IMR-90 (cell line): ENCODE measurements at regions not wholly inside any gene's neighbourhood (a gene's known extent, or its start where the extent isn't known, plus 50 kb on each side); places are given as distances from the start of the nearest gene placed in this dataset.

Experiments
- ATAC-seq: fragments of 200-7000 bp; cut with Tn5 transposase; 2 replicates; pipeline ENCODE4 v1.9.1; 2020; ENCODE audit warnings: low read depth, mild to moderate bottlenecking, moderate library complexity
- BruUV-seq: library from RNA; stranded (reverse); fragments of 400-500 nt; replicated peaks from 2 replicates; lab custom pipeline; 2021; lab: Mats Ljungman, UMichigan
- CTCF ChIA-PET: fragments of 300-600 bp; formaldehyde crosslinking; extraction: SDS; loops from one replicate; lab custom pipeline; 2021; ENCODE audit warnings: antibody characterized with exemption; lab: Yijun Ruan, JAX
- POLR2A ChIA-PET: fragments of 300-600 bp; sonication (Branson Sonifier 250); formaldehyde crosslinking; loops from one replicate; lab custom pipeline; 2022; ENCODE audit warnings: antibody characterized with exemption; ENCODE audit not compliant: unreplicated experiment; lab: Charles Lee
- DNase-seq: peaks from one replicate; pipeline ENCODE4 v3.0.0; 2013
- H2AFZ ChIP-seq: replicated peaks from 2 replicates; pipeline ENCODE3; 2013; ENCODE audit warnings: low read length, mild to moderate bottlenecking; ENCODE audit not compliant: poor library complexity
- H2AK5ac ChIP-seq: 2 replicates; pipeline ENCODE4 v1.6.1; 2013; ENCODE audit warnings: low read depth, low read length, inconsistent platforms
- H2AK9ac ChIP-seq: replicated peaks from 2 replicates; pipeline ENCODE3; 2013; ENCODE audit warnings: mild to moderate bottlenecking, low read depth, low read length, moderate library complexity; ENCODE audit not compliant: poor library complexity
- H2BK120ac ChIP-seq: 2 replicates; pipeline ENCODE4 v1.6.1; 2013; ENCODE audit warnings: low read depth, low read length, inconsistent platforms
- H2BK15ac ChIP-seq: 3 replicates; pipeline ENCODE4 v1.6.1; 2013; ENCODE audit warnings: low read depth, low read length, inconsistent platforms
- H2BK20ac ChIP-seq: 2 replicates; pipeline ENCODE4 v1.6.1; 2013; ENCODE audit warnings: low read depth, mild to moderate bottlenecking, inconsistent platforms, low read length, moderate library complexity
- H2BK5ac ChIP-seq: 2 replicates; pipeline ENCODE4 v1.6.1; 2013; ENCODE audit warnings: mild to moderate bottlenecking, low read depth, low read length, inconsistent platforms; ENCODE audit not compliant: poor library complexity, severe bottlenecking
- H3K14ac ChIP-seq: replicated peaks from 2 replicates; pipeline ENCODE4 v1.6.1; 2013; ENCODE audit warnings: low read depth, low read length, inconsistent platforms
- H3K18ac ChIP-seq: 2 replicates; pipeline ENCODE4 v1.6.1; 2013; ENCODE audit warnings: low read depth, low read length, control low read depth
- H3K23ac ChIP-seq: 2 replicates; pipeline ENCODE4 v1.6.1; 2013; ENCODE audit warnings: low read depth, low read length, inconsistent platforms
- H3K27ac ChIP-seq: 2 replicates; pipeline ENCODE4 v1.5.1; 2013; ENCODE audit warnings: mild to moderate bottlenecking, control low read depth, low read length; ENCODE audit not compliant: insufficient read depth
- H3K27me3 ChIP-seq: 2 replicates; pipeline ENCODE4 v1.6.1; 2013; ENCODE audit warnings: low read length; ENCODE audit not compliant: control insufficient read depth, insufficient read depth
- H3K36me3 ChIP-seq: 2 replicates; pipeline ENCODE4 v1.6.1; 2013; ENCODE audit warnings: low read length, mixed read lengths; ENCODE audit not compliant: control insufficient read depth, insufficient read depth
- H3K4ac ChIP-seq: 2 replicates; pipeline ENCODE4 v1.6.1; 2013; ENCODE audit warnings: low read depth, low read length, inconsistent platforms
- H3K4me1 ChIP-seq: 2 replicates; pipeline ENCODE4 v1.6.1; 2013; ENCODE audit warnings: low read length, mixed read lengths; ENCODE audit not compliant: control insufficient read depth, insufficient read depth
- H3K4me2 ChIP-seq: 2 replicates; pipeline ENCODE4 v1.6.1; 2013; ENCODE audit warnings: low read depth, mild to moderate bottlenecking, control low read depth, low read length, moderate library complexity
- H3K4me3 ChIP-seq: 2 replicates; pipeline ENCODE4 v1.5.1; 2013; ENCODE audit warnings: low read depth, mild to moderate bottlenecking, control low read depth, low read length, moderate library complexity; ENCODE audit not compliant: insufficient read depth
- H3K56ac ChIP-seq: 2 replicates; pipeline ENCODE4 v1.6.1; 2013; ENCODE audit warnings: low read length, inconsistent platforms; ENCODE audit not compliant: insufficient read depth; ENCODE audit errors: extremely low read depth
- H3K79me1 ChIP-seq, 2 experiments: 2 replicates each; pipeline ENCODE4 v1.6.1; 2013; ENCODE audit warnings: low read length in 2 of 2, inconsistent platforms in 1 of 2, low read depth in 1 of 2
- H3K9ac ChIP-seq: 2 replicates; pipeline ENCODE4 v1.6.1; 2013; ENCODE audit warnings: low read depth, low read length, control low read depth
- H3K9me1 ChIP-seq: 2 replicates; pipeline ENCODE4 v1.6.1; 2013; ENCODE audit warnings: low read length, inconsistent platforms; ENCODE audit not compliant: insufficient read depth
- H3K9me3 ChIP-seq: 2 replicates; pipeline ENCODE4 v1.6.1; 2013; ENCODE audit warnings: low read length; ENCODE audit not compliant: control insufficient read depth, insufficient read depth
- H4K20me1 ChIP-seq: 2 replicates; pipeline ENCODE4 v1.6.1; 2013; ENCODE audit warnings: low read length, inconsistent platforms; ENCODE audit not compliant: insufficient read depth
- H4K5ac ChIP-seq: 2 replicates; pipeline ENCODE4 v1.6.1; 2013; ENCODE audit warnings: mild to moderate bottlenecking, low read depth, low read length, control low read depth
- H4K8ac ChIP-seq, 2 experiments: 2 replicates each; pipeline ENCODE4 v1.6.1; 2013; ENCODE audit warnings: low read depth in 2 of 2, low read length in 2 of 2, control low read depth in 1 of 2, inconsistent platforms in 1 of 2
- H4K91ac ChIP-seq: 2 replicates; pipeline ENCODE4 v1.6.1; 2013; ENCODE audit warnings: low read depth, low read length, inconsistent platforms; ENCODE audit not compliant: insufficient read depth
- FOS ChIP-seq: fragments of 150-350 bp; IDR thresholded peaks from 2 replicates; pipeline ENCODE4 v1.6.1; 2016; ENCODE audit warnings: low read depth, low read length
- POLR2A ChIP-seq: IDR thresholded peaks from 2 replicates; pipeline ENCODE4 v1.6.1; 2012; ENCODE audit warnings: mild to moderate bottlenecking, low read depth, low read length
- RCOR1 ChIP-seq: IDR thresholded peaks from 2 replicates; pipeline ENCODE4 v1.6.1; 2012; ENCODE audit warnings: mild to moderate bottlenecking, low read length, improper control_type of control experiment; ENCODE audit not compliant: insufficient replicate concordance
- RFX5 ChIP-seq: IDR thresholded peaks from 2 replicates; pipeline ENCODE4 v1.8.0; 2012; ENCODE audit warnings: low read depth, mild to moderate bottlenecking, low read length, moderate library complexity
- WGBS, 2 experiments: methylation state at CpG; one replicate each; pipeline versions ENCODE4 v1.1.5 to v1.1.7; 2013; ENCODE audit warnings: missing lambda C conversion rate in 2 of 2; ENCODE audit not compliant: insufficient read length in 1 of 2; ENCODE audit errors: extremely low coverage in 2 of 2; 5-methylcytosine and 5-hydroxymethylcytosine counted together
- dilution Hi-C: fragments of 300-500 bp; cut with HindIII; formaldehyde crosslinking; loops from one replicate; pipeline ENCODE4 v1.14.3; 2018; ENCODE audit warnings: low sequenced_read_pairs; ENCODE audit not compliant: unreplicated experiment
- in situ Hi-C: fragments of 300-500 bp; cut with MboI; formaldehyde crosslinking; loops from 3 replicates; pipeline ENCODE4 v1.14.3; 2019; ENCODE audit warnings: low sequenced_read_pairs, inconsistent platforms, mixed read lengths
- intact Hi-C: fragments of 100-400 bp; cut with micrococcal nuclease; formaldehyde crosslinking; loops from 2 replicates; pipeline ENCODE4 v1.10.0; 2022

- H2BK5ac ChIP-seq: no peak overlapping the region
- H3K27ac ChIP-seq: no peak overlapping the region
- ChIA-PET CTCF (no interaction called here), POLR2A (no interaction called here)
- no peak overlapping the region for H2AFZ ChIP-seq
- no peaks in the 10 kb centered on the region for H4K20me1 ChIP-seq
- in situ Hi-C loops: no loop called here
- no peak overlapping the region for H3K9ac ChIP-seq
- WGBS, 2 experiments: no CpG with 5 or more reads among the region's 4 CpGs
- no peaks in the 10 kb centered on the region for H3K9me1 ChIP-seq
- no peak overlapping the region for H4K5ac ChIP-seq
- H3K4ac ChIP-seq: no peak overlapping the region
- no peaks in the 10 kb centered on the region for H3K4me1 ChIP-seq
- H3K56ac ChIP-seq: no peak overlapping the region
- no peak overlapping the region for H4K8ac ChIP-seq
- H3K23ac ChIP-seq: no peak overlapping the region
- dilution Hi-C loops: no loop called here
- H3K27me3 ChIP-seq: no peaks in the 10 kb centered on the region
- H3K79me1 ChIP-seq: no peaks in the 10 kb centered on the region
- ATAC-seq (no peak), DNase-seq (no peak)
- no TSS peak for BruUV-seq
- no peak overlapping the region for H3K14ac ChIP-seq
- no peak overlapping the region for H2BK15ac ChIP-seq
- H2BK120ac ChIP-seq: no peak overlapping the region
- H2BK20ac ChIP-seq: no peak overlapping the region
- no peak overlapping the region for H4K91ac ChIP-seq
- no peak overlapping the region for H2AK5ac ChIP-seq
- H3K36me3 ChIP-seq: no peaks in the 10 kb centered on the region
- peaks cover 2% of the 10 kb centered on the region; the same call in 1 of the 2 replicates for H3K9me3 ChIP-seq
- H2AK9ac ChIP-seq: no peak overlapping the region
- TF ChIP-seq POLR2A: no peak
- no peak for TF ChIP-seq RFX5
- no peak for TF ChIP-seq RCOR1
- no peak for TF ChIP-seq FOS
- H3K18ac ChIP-seq: no peak overlapping the region
- H3K4me2 ChIP-seq: no peak overlapping the region
- intact Hi-C loops: no loop called here
- no peak overlapping the region for H3K4me3 ChIP-seq
Observed at GRCh38 chr16:17970816-17971331, 365.7 kb downstream of the NPIPA8 start.
